ENCODE measurements at regions not wholly inside any gene's neighbourhood (a gene's known extent, or its start where the extent isn't known, plus 50 kb on each side); places are given as distances from the start of the nearest gene placed in this dataset.

DNA sequence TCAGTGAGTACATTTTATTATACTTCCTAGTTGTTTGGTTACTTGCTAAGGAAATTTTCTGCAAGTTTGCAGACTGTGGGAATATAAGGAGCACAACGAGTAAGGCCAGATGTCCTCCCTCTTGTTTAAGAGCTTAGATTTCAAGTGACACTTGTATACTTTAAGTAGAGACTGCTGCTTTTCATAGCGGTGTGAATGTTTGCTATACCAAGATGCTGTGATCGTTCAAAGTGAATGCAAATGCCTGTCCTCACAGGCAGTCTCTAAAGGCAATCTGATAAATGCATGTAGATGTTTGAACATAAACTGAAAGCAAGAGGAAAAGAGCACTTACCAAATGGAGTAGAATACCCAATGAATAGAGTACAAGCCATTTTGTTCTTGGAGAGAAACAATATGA, 226.4 kb downstream of the NRIP1 start:
- TF ChIP-seq, protein P1, sequence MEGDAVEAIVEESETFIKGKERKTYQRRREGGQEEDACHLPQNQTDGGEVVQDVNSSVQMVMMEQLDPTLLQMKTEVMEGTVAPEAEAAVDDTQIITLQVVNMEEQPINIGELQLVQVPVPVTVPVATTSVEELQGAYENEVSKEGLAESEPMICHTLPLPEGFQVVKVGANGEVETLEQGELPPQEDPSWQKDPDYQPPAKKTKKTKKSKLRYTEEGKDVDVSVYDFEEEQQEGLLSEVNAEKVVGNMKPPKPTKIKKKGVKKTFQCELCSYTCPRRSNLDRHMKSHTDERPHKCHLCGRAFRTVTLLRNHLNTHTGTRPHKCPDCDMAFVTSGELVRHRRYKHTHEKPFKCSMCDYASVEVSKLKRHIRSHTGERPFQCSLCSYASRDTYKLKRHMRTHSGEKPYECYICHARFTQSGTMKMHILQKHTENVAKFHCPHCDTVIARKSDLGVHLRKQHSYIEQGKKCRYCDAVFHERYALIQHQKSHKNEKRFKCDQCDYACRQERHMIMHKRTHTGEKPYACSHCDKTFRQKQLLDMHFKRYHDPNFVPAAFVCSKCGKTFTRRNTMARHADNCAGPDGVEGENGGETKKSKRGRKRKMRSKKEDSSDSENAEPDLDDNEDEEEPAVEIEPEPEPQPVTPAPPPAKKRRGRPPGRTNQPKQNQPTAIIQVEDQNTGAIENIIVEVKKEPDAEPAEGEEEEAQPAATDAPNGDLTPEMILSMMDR (IDR thresholded peaks at IDR 0.05; ENCODE audit: low read depth, low read length, poor library complexity, severe bottlenecking): no peak
- TF ChIP-seq EZH2phosphoT487 (IDR thresholded peaks at IDR 0.05; ENCODE audit: borderline replicate concordance, low read length): no peak
